Gastroesophageal sphincter (tissue), 4 donors: ENCODE measurements at regions not wholly inside any gene's neighbourhood (a gene's known extent, or its start where the extent isn't known, plus 50 kb on each side); places are given as distances from the start of the nearest gene placed in this dataset.

Experiments used
- ATAC-seq: fragments of 150-250 bp; one replicate; pipeline ENCODE4 v1.9.1; 2016; ENCODE audit warnings: mild to moderate bottlenecking, moderate library complexity
- H3K27ac ChIP-seq, 4 donors: fragments of 200-600 bp; sonication (generic) in 3 of 4; 1 replicate in 3 of 4; 2 replicates in 1 of 4; pipeline ENCODE4 v1.5.1; 2016 to 2019
- H3K27me3 ChIP-seq: fragments of 200-600 bp; sonication (generic); one replicate; pipeline ENCODE4 v1.5.1; 2019
- H3K36me3 ChIP-seq, 2 donors: fragments of 200-600 bp; sonication (generic); one replicate each; pipeline ENCODE4 v1.5.1; 2019; ENCODE audit warnings: control low read depth in 1 of 2
- H3K4me1 ChIP-seq, 3 donors: fragments of 200-600 bp; sonication (generic); 1 replicate in 2 of 3; 2 replicates in 1 of 3; pipeline ENCODE4 v1.5.1; 2016 to 2019; ENCODE audit warnings: control low read depth in 2 of 3
- H3K4me3 ChIP-seq, 2 donors: fragments of 200-600 bp; sonication (generic); one replicate each; pipeline ENCODE4 v1.5.1; 2019; ENCODE audit warnings: mild to moderate bottlenecking in 1 of 2, moderate library complexity in 1 of 2
- H3K9me3 ChIP-seq, 3 donors: fragments of 200-600 bp; sonication (generic); one replicate each; pipeline ENCODE4 v1.5.1; 2017 to 2019; ENCODE audit warnings: control low read depth in 2 of 3
- CTCF ChIP-seq, 4 experiments: fragments of 200-600 bp in 2 of 4; fragments of 450-650 bp in 2 of 4; sonication (generic) in 1 of 4; IDR thresholded peaks; one replicate each; pipeline ENCODE4 v1.5.1; 2017 to 2019; ENCODE audit warnings: antibody characterized with exemption in 4 of 4, mild to moderate bottlenecking in 2 of 4, moderate library complexity in 2 of 4
- EP300 ChIP-seq: sonication (generic); formaldehyde crosslinking; IDR thresholded peaks from one replicate; pipeline ENCODE4 v1.6.1; 2017; ENCODE audit warnings: antibody characterized with exemption, mild to moderate bottlenecking
- POLR2A ChIP-seq, 2 donors: fragments of 450-650 bp; IDR thresholded peaks; one replicate each; pipeline ENCODE4 v1.6.1; 2017; ENCODE audit warnings: antibody characterized with exemption in 2 of 2, mild to moderate bottlenecking in 2 of 2, moderate library complexity in 1 of 2
- POLR2AphosphoS5 ChIP-seq: sonication (generic); formaldehyde crosslinking; IDR thresholded peaks from one replicate; pipeline ENCODE4 v1.6.1; 2017; ENCODE audit warnings: antibody characterized with exemption
- WGBS, 2 donors: methylation state at CpG; one replicate each; pipeline ENCODE4 v1.1.5; 2018; ENCODE audit warnings: low coverage in 1 of 2; 5-methylcytosine and 5-hydroxymethylcytosine counted together

GRCh38 chr12:111037047-111037446, 116.7 kb upstream of the MYL2 start:
- H3K9me3 ChIP-seq = peaks cover 0 to 7% (median 0%) of the 10 kb centered on the region in 3 donors
- no peak overlapping the region for H3K4me3 ChIP-seq
- WGBS, 2 donors = 61% methylated on average over 5 of the region's 23 CpGs; no CpG with 5 or more reads in 1 of the 2 donors
- ATAC-seq = no peak
- H3K36me3 ChIP-seq = no peaks in the 10 kb centered on the region
- TF ChIP-seq EP300 (no peak), POLR2AphosphoS5 (no peak)
- H3K27ac ChIP-seq = no peak overlapping the region
- peaks cover 94% of the 10 kb centered on the region for H3K27me3 ChIP-seq
- peaks cover 0 to 40% (median 6%) of the 10 kb centered on the region in 3 donors for H3K4me1 ChIP-seq

- Histone ChIP-seq H3K4me3 (no peak overlapping the region), H3K36me3 (no peaks in the 10 kb centered on the region), H3K4me1 (peaks cover 0 to 40% (median 6%) of the 10 kb centered on the region in 3 donors), H3K27ac (no peak overlapping the region), H3K9me3 (peaks cover 0 to 5% (median 0%) of the 10 kb centered on the region in 3 donors), H3K27me3 (peaks cover 97% of the 10 kb centered on the region)
- ATAC-seq = no peak
- TF ChIP-seq EP300 (no peak), POLR2AphosphoS5 (no peak)
- WGBS, 2 donors = 0 to 2% methylated on average over 10 to 16 of the region's 36 CpGs
Measured at GRCh38 chr12:111035578-111036301, 115.4 kb upstream of the MYL2 start.

GRCh38 chr12:111034886-111035577, 114.7 kb upstream of the MYL2 start:
- no peaks in the 10 kb centered on the region for H3K9me3 ChIP-seq
- ATAC-seq = no peak
- WGBS, 2 donors = 1% methylated on average over 17 to 25 of the region's 50 CpGs
- TF ChIP-seq POLR2A (IDR thresholded peaks at IDR 0.05) = no peak
- no peak for TF ChIP-seq POLR2AphosphoS5
- TF ChIP-seq CTCF (IDR thresholded peaks at IDR 0.05) = no peak
- no peak for TF ChIP-seq EP300
- no peak overlapping the region for H3K27ac ChIP-seq
- peaks cover 97% of the 10 kb centered on the region for H3K27me3 ChIP-seq
- no peaks in the 10 kb centered on the region for H3K36me3 ChIP-seq
- H3K4me3 ChIP-seq = peak overlapping the region in 1 of 2 donors; percentile 34
- peaks cover 0 to 40% (median 6%) of the 10 kb centered on the region in 3 donors for H3K4me1 ChIP-seq

GRCh38 chr12:111034083-111034885, 113.9 kb upstream of the MYL2 start, which contains the start of gene CUX2:
CUX2 (plus strand) TSS chr12:111034165.
- TF ChIP-seq CTCF (IDR thresholded peaks at IDR 0.05) (no peak), POLR2A (IDR thresholded peaks at IDR 0.05) (no peak), POLR2AphosphoS5 (no peak), EP300 (no peak)
- peaks cover 0 to 40% (median 6%) of the 10 kb centered on the region in 3 donors for H3K4me1 ChIP-seq
- peaks cover 97% of the 10 kb centered on the region for H3K27me3 ChIP-seq
- H3K27ac ChIP-seq = no peak within 1 kb of the TSS
- ATAC-seq = no peak
- peak within 1 kb of the TSS in 1 of 2 donors; percentile 34 for H3K4me3 ChIP-seq
- H3K9me3 ChIP-seq = no peaks in the 10 kb centered on the region
- whole genome bisulfite sequencing, 2 donors = 0% methylated on average over 12 of the region's 100 CpGs; no CpG with 5 or more reads in 1 of the 2 donors
- no peaks in the 10 kb centered on the region for H3K36me3 ChIP-seq

GRCh38 chr12:111033281-111034082, 113.1 kb upstream of the MYL2 start:
- Histone ChIP-seq H3K27me3 (peaks cover 97% of the 10 kb centered on the region), H3K9me3 (no peaks in the 10 kb centered on the region), H3K27ac (no peak overlapping the region), H3K36me3 (no peaks in the 10 kb centered on the region), H3K4me1 (peaks cover 0 to 40% (median 6%) of the 10 kb centered on the region in 3 donors), H3K4me3 (peak overlapping the region in 1 of 2 donors; percentile 34)
- WGBS, 2 donors = 2 to 3% methylated on average over 12 to 16 of the region's 93 CpGs
- no peak for ATAC-seq
- TF ChIP-seq CTCF (IDR thresholded peaks at IDR 0.05) = no peak
- no peak for TF ChIP-seq POLR2A (IDR thresholded peaks at IDR 0.05)
- TF ChIP-seq POLR2AphosphoS5 = no peak
- no peak for TF ChIP-seq EP300
